ENCODE measurements at regions not wholly inside any gene's neighbourhood (a gene's known extent, or its start where the extent isn't known, plus 50 kb on each side); places are given as distances from the start of the nearest gene placed in this dataset.

GRCh38 chr14:26130690-26131089, 467.1 kb downstream of the NOVA1 start:
- TF ChIP-seq, protein P1, sequence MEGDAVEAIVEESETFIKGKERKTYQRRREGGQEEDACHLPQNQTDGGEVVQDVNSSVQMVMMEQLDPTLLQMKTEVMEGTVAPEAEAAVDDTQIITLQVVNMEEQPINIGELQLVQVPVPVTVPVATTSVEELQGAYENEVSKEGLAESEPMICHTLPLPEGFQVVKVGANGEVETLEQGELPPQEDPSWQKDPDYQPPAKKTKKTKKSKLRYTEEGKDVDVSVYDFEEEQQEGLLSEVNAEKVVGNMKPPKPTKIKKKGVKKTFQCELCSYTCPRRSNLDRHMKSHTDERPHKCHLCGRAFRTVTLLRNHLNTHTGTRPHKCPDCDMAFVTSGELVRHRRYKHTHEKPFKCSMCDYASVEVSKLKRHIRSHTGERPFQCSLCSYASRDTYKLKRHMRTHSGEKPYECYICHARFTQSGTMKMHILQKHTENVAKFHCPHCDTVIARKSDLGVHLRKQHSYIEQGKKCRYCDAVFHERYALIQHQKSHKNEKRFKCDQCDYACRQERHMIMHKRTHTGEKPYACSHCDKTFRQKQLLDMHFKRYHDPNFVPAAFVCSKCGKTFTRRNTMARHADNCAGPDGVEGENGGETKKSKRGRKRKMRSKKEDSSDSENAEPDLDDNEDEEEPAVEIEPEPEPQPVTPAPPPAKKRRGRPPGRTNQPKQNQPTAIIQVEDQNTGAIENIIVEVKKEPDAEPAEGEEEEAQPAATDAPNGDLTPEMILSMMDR (conservative IDR thresholded peaks at IDR 0.05) = no peak
- no peak overlapping the region for H3K27ac ChIP-seq

GRCh38 chr14:26128931-26129671, 468.7 kb downstream of the NOVA1 start:
- no peak overlapping the region for H3K27ac ChIP-seq
- TF ChIP-seq, protein P1 (conservative IDR thresholded peaks at IDR 0.05) = no peak

DNA sequence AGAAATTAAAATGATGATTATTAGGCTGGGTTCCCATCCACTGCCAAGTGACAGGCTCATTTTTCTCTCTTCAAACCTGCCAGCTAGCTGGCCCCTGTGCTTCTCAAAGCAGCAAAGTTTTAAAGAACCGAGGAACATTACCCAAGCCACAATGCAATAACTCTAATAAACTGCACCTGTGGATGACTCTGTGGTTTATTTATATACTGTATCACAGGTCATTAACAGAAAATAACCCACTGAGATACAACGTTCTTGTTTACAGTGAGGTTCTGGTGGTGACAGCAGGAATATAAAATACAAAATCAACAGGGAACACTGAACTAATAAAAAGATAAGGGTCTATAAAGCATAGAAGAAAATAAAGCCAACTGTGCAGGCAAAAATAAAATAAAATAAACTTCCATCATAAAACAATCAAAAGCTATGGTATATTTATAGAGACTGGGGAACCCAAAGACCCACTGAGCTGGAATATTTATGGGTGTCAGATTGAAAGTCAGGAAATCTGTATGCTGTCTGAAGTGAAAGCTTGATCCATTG, 472.9 kb downstream of the NOVA1 start:
- H3K27ac ChIP-seq = peak overlapping the region; percentile 93
- TF ChIP-seq, protein P1 (conservative IDR thresholded peaks at IDR 0.05) = no peak

GRCh38 chr14:26123459-26123858, 474.4 kb downstream of the NOVA1 start:
- TF ChIP-seq, protein P1 (conservative IDR thresholded peaks at IDR 0.05) = no peak
- peak overlapping the region; percentile 93 for H3K27ac ChIP-seq

GRCh38 chr14:26121181-26121580, 476.7 kb downstream of the NOVA1 start:
- H3K27ac ChIP-seq = no peak overlapping the region
- TF ChIP-seq, protein P1 (conservative IDR thresholded peaks at IDR 0.05) = no peak

- 0 out of 2 replicates have a peak overlapping the region, but pooled peaks have one; percentile 17 for H3K27ac ChIP-seq
- TF ChIP-seq, protein P1 (conservative IDR thresholded peaks at IDR 0.05) = no peak
Observed at GRCh38 chr14:26113911-26114640, 483.8 kb downstream of the NOVA1 start.

DNA sequence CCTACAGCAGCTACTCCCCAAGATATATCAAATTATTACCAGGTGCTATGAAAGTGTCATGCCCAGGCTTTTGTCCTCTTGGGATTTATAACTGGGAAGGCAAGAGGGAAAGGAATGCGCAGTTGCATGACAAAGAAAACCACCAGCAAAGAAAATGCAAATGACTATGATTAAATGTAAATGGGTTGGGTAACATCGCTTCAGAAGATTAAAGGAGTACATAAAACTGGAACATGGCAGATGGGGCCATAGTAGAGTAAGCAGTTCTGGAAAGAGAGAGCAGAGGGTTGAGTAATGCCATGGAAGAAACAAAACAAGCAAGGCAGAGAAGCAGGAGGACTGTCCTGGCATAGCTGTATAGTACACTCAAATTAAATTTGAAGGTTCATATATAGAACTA, 493.1 kb downstream of the NOVA1 start:
- no peak overlapping the region for H3K27ac ChIP-seq
- TF ChIP-seq, protein P1 (conservative IDR thresholded peaks at IDR 0.05) = no peak

All from VCaP (cell line).